ENCODE measurements at regions not wholly inside any gene's neighbourhood (a gene's known extent, or its start where the extent isn't known, plus 50 kb on each side); places are given as distances from the start of the nearest gene placed in this dataset.

DNA sequence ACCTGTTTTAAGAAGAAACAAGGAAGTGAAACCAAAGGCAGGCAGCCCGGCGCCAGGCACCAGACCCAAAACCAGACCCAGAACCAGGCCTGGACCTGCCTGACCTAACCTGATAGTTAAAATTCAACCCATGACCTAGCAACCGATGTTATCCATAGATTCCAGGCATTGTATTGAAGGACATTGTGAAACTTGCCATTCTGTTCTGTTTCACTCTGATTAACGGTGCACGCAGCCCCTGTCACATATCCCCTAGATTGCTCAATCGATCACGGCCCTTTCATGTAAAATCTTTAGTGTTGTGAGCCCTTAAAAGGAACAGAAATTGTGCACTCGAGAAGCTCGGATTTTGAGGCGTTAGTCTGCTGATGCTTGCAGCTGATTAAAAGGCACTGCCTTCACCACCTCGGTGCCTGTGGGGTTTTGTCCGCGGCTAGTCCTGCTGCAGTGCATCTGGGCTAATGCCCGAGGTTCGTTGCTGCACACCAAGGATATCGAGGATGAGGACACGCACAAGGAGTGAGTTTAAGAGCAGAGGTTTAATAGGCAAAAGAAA lies 262.5 kb upstream of the TMEM132C start:
- TF ChIP-seq POLR2A (IDR thresholded peaks at IDR 0.05), result no peak
- TF ChIP-seq, protein P1, sequence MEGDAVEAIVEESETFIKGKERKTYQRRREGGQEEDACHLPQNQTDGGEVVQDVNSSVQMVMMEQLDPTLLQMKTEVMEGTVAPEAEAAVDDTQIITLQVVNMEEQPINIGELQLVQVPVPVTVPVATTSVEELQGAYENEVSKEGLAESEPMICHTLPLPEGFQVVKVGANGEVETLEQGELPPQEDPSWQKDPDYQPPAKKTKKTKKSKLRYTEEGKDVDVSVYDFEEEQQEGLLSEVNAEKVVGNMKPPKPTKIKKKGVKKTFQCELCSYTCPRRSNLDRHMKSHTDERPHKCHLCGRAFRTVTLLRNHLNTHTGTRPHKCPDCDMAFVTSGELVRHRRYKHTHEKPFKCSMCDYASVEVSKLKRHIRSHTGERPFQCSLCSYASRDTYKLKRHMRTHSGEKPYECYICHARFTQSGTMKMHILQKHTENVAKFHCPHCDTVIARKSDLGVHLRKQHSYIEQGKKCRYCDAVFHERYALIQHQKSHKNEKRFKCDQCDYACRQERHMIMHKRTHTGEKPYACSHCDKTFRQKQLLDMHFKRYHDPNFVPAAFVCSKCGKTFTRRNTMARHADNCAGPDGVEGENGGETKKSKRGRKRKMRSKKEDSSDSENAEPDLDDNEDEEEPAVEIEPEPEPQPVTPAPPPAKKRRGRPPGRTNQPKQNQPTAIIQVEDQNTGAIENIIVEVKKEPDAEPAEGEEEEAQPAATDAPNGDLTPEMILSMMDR (IDR thresholded peaks at IDR 0.05), result no peak
